ENCODE measurements at regions not wholly inside any gene's neighbourhood (a gene's known extent, or its start where the extent isn't known, plus 50 kb on each side); places are given as distances from the start of the nearest gene placed in this dataset.
"Not testable (repeated sequence)": the region's sequence is repeated elsewhere in the genome, so short reads cannot be mapped to it uniquely, and the experiment has no call there.

DNA sequence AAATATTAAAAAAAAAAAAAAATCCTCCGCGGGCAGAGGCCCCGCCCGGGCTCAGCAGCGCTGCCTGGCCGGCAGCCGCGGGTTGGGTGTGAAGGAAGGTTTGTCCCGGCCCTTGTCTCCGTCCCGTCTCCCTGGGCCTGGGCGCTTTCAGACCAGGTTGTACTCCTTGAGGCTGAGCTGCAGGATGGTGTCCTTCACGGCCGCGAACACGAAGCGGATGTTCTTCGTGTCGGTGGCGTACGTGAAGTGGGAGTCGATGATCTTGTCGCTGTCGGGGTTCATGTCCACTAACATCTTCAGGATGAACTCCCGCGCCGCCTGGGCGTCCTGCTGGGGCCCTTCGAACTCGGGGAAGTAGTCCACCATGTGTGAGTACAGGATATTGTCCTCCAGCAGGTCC, 123.7 kb upstream of the KCTD7 start:
- Histone ChIP-seq H3K27ac (no peak overlapping the region), H3K36me3 (no peaks in the 10 kb centered on the region), H3K4me1 (peaks cover 0 to 13% (median 5%) of the 10 kb centered on the region in 9 donors), H3K27me3 (peaks cover 3 to 47% (median 31%) of the 10 kb centered on the region in 7 donors), H3K9me3 (no peaks in the 10 kb centered on the region), H3K4me3 (no peak overlapping the region)
- 93 to 94% methylated on average over 30 of the region's 30 CpGs for WGBS, 2 donors
- no peak for DNase-seq
- ATAC-seq, result no peak
- no peak for TF ChIP-seq CTCF (IDR thresholded peaks at IDR 0.05)
- intact Hi-C loops (cut with DNase I), result loop anchor here in 1 of 10 donors (10.0 kb wide), 1 partner anchor 360 kb away; no protein-coding TSS in a partner anchor

GRCh38 chr7:66505531-66506451, 122.9 kb upstream of the KCTD7 start:
- TF ChIP-seq CTCF (IDR thresholded peaks at IDR 0.05), result no peak
- intact Hi-C loops (cut with DNase I), result loop anchor here in 1 of 10 donors (10.0 kb wide), 1 partner anchor 361 kb away; no protein-coding TSS in a partner anchor
- no peaks in the 10 kb centered on the region for H3K9me3 ChIP-seq
- 47% methylated on average over 86 of the region's 86 CpGs for WGBS, 2 donors
- peak overlapping the region in 9 of 10 donors; percentile 22 to 49 (median 37) for H3K4me3 ChIP-seq
- no peak for DNase-seq
- H3K27me3 ChIP-seq, result peaks cover 3 to 47% (median 31%) of the 10 kb centered on the region in 7 donors
- no peaks in the 10 kb centered on the region for H3K36me3 ChIP-seq
- peaks cover 0 to 13% (median 5%) of the 10 kb centered on the region in 9 donors for H3K4me1 ChIP-seq
- ATAC-seq, result peak in 6 of 8 donors; percentile 22 to 54 (median 36)
- no peak overlapping the region for H3K27ac ChIP-seq

- not testable (repeated sequence) for DNase-seq, H3K27ac ChIP-seq, H3K36me3 ChIP-seq, ATAC-seq, H3K9me3 ChIP-seq
- 63 to 70% methylated on average over 10 of the region's 10 CpGs for WGBS, 2 donors
- peaks cover 0 to 13% (median 5%) of the 10 kb centered on the region in 9 donors for H3K4me1 ChIP-seq
- peaks cover 3 to 47% (median 31%) of the 10 kb centered on the region in 7 donors for H3K27me3 ChIP-seq
- peak overlapping the region in 3 of 10 donors; percentile 37 to 49 (median 38) for H3K4me3 ChIP-seq
- intact Hi-C loops (cut with DNase I), result loop anchor here in 1 of 10 donors (10.0 kb wide), 1 partner anchor 362 kb away; no protein-coding TSS in a partner anchor
Measured at GRCh38 chr7:66506703-66507102, 122.0 kb upstream of the KCTD7 start.

- WGBS, 2 donors, result 77 to 85% methylated on average over 9 of the region's 9 CpGs
- H3K27ac ChIP-seq, result no peak overlapping the region
- no peak overlapping the region for H3K4me3 ChIP-seq
- DNase-seq (no peak), ATAC-seq (no peak)
- no peaks in the 10 kb centered on the region for H3K36me3 ChIP-seq
- intact Hi-C loops (cut with DNase I), result loop anchor here in 1 of 10 donors (10.0 kb wide), 1 partner anchor 363 kb away; no protein-coding TSS in a partner anchor
- TF ChIP-seq CTCF (IDR thresholded peaks at IDR 0.05), result no peak
- peaks cover 3 to 47% (median 31%) of the 10 kb centered on the region in 7 donors for H3K27me3 ChIP-seq
- H3K4me1 ChIP-seq, result peaks cover 0 to 13% (median 5%) of the 10 kb centered on the region in 9 donors
- no peaks in the 10 kb centered on the region for H3K9me3 ChIP-seq
Measured at GRCh38 chr7:66507764-66508296, 120.9 kb upstream of the KCTD7 start.
